Activated CD8-positive, alpha-beta T cell treated with anti-CD3 and anti-CD28 coated beads for 36 hours (primary cell): ENCODE measurements at regions not wholly inside any gene's neighbourhood (a gene's known extent, or its start where the extent isn't known, plus 50 kb on each side); places are given as distances from the start of the nearest gene placed in this dataset.

Experiments
- ATAC-seq: fragments of 200-7000 bp; cut with Tn5 transposase; one replicate; pipeline ENCODE4 v1.10.0; 2021; ENCODE audit warnings: mild to moderate bottlenecking, moderate library complexity
- CTCF ChIA-PET: fragments of 350-600 bp; sonication (Branson Sonifier 250); formaldehyde crosslinking; loops from one replicate; lab custom pipeline; 2021; ENCODE audit warnings: antibody characterized with exemption; lab: Charles Lee
- POLR2A ChIA-PET: fragments of 350-600 bp; sonication (Branson Sonifier 250); formaldehyde crosslinking; loops from one replicate; lab custom pipeline; 2021; ENCODE audit warnings: antibody characterized with exemption; lab: Charles Lee
- DNase-seq: peaks from one replicate; pipeline ENCODE4 v3.0.0-alpha.2; 2020
- H3K27ac Mint-ChIP-seq: one replicate; pipeline ENCODE4 v1.8.0; 2021; ENCODE audit warnings: mild to moderate bottlenecking, mixed read lengths
- H3K27me3 Mint-ChIP-seq: one replicate; pipeline ENCODE4 v1.8.0; 2021; ENCODE audit warnings: mixed read lengths
- H3K36me3 Mint-ChIP-seq: one replicate; pipeline ENCODE4 v1.8.0; 2021; ENCODE audit warnings: low read depth, mixed read lengths
- H3K4me1 Mint-ChIP-seq: one replicate; pipeline ENCODE4 v1.8.0; 2021; ENCODE audit warnings: low read depth, mixed read lengths
- H3K4me3 Mint-ChIP-seq: one replicate; pipeline ENCODE4 v1.8.0; 2021; ENCODE audit warnings: mild to moderate bottlenecking, moderate library complexity, mixed read lengths
- H3K9me3 Mint-ChIP-seq: one replicate; pipeline ENCODE4 v1.8.0; 2021; ENCODE audit warnings: mixed read lengths
- intact Hi-C: fragments of 100-400 bp; cut with micrococcal nuclease; formaldehyde crosslinking; loops from one replicate; pipeline ENCODE4 v1.10.0; 2022
- TF ChIP-seq, protein P1 (sequence below): fragments of 200-600 bp; IDR thresholded peaks from one replicate; pipeline ENCODE4 v1.8.0; 2022; ENCODE audit warnings: antibody characterized with exemption, mild to moderate bottlenecking

DNA sequence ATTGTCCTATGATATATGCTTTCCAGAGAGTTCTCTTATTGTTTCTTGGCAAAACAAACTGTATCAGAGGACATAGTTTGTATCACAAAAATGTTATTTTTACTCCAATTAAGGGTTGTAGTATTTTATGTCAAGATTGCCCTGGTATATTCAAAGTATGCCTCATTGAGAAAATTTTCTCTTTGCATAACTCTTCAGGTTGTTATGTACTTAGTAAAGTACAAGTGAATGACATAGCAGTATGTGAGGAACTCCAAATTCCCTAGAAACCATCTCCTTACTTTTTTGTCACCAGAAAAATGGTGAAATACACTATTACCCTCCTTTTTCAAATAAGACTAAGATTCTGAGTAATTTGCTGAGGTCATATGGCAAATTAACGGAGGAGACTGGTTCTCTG, 355.3 kb downstream of the NFIB start:
- H3K4me3 Mint-ChIP-seq, result no peak overlapping the region
- H3K9me3 Mint-ChIP-seq, result no peaks in the 10 kb centered on the region
- ChIA-PET CTCF (no interaction called here), POLR2A (no interaction called here)
- no peak for ATAC-seq
- H3K4me1 Mint-ChIP-seq, result no peaks in the 10 kb centered on the region
- no peaks in the 10 kb centered on the region for H3K27me3 Mint-ChIP-seq
- TF ChIP-seq, protein P1, sequence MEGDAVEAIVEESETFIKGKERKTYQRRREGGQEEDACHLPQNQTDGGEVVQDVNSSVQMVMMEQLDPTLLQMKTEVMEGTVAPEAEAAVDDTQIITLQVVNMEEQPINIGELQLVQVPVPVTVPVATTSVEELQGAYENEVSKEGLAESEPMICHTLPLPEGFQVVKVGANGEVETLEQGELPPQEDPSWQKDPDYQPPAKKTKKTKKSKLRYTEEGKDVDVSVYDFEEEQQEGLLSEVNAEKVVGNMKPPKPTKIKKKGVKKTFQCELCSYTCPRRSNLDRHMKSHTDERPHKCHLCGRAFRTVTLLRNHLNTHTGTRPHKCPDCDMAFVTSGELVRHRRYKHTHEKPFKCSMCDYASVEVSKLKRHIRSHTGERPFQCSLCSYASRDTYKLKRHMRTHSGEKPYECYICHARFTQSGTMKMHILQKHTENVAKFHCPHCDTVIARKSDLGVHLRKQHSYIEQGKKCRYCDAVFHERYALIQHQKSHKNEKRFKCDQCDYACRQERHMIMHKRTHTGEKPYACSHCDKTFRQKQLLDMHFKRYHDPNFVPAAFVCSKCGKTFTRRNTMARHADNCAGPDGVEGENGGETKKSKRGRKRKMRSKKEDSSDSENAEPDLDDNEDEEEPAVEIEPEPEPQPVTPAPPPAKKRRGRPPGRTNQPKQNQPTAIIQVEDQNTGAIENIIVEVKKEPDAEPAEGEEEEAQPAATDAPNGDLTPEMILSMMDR, result no peak
- no peak overlapping the region for H3K27ac Mint-ChIP-seq
- DNase-seq, result no peak
- H3K36me3 Mint-ChIP-seq, result no peaks in the 10 kb centered on the region
- intact Hi-C loops, result no loop called here

DNA sequence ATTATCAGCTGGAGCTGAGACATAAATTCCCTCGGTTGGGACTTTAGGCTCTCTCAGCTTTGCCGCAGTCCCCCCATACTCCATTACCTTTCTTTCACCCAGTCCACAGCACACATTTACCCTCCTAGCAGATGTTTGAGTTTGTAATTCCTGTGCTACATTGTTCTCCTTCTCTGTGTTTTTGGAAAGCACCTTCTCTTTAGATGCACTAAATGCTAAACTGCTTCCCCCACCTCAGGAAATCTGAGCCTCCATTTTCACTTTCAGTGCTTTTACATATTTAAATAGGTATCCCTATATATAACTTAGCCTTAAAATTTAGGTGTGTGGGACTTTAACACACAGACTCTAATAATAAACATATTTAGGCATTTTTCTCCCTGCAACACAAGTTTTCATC, 356.9 kb downstream of the NFIB start:
- Mint-ChIP-seq H3K27me3 (no peaks in the 10 kb centered on the region), H3K9me3 (no peaks in the 10 kb centered on the region), H3K4me1 (no peaks in the 10 kb centered on the region), H3K4me3 (no peak overlapping the region), H3K27ac (no peak overlapping the region), H3K36me3 (no peaks in the 10 kb centered on the region)
- TF ChIP-seq, protein P1, result no peak
- intact Hi-C loops, result no loop called here
- CTCF ChIA-PET, result no interaction called here
- ATAC-seq (no peak), DNase-seq (no peak)
- POLR2A ChIA-PET, result no interaction called here

DNA sequence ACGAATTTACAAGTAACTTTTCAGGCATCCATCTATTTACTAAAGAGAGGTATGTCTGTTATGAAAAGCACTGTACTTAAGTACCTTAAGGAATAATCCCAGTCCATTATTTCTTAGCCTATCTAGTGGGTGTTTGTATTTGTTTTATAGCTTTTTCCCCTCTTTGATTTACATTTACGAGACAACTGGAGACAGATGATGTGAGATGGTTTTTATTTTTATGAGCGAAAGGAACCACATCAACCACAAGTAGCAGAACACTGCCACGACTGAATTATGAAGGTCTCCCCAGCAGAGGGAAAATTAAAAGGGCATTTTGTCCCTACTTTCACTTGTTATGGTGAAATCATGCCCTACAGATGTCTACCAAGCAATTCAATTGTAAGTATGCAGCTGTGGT, 357.8 kb downstream of the NFIB start:
- DNase-seq, result no peak
- ATAC-seq, result no peak
- Mint-ChIP-seq H3K4me3 (no peak overlapping the region), H3K9me3 (no peaks in the 10 kb centered on the region), H3K36me3 (no peaks in the 10 kb centered on the region), H3K27ac (no peak overlapping the region), H3K27me3 (no peaks in the 10 kb centered on the region), H3K4me1 (no peaks in the 10 kb centered on the region)
- intact Hi-C loops, result no loop called here
- POLR2A ChIA-PET, result no interaction called here
- CTCF ChIA-PET, result no interaction called here
- TF ChIP-seq, protein P1, result no peak

DNA sequence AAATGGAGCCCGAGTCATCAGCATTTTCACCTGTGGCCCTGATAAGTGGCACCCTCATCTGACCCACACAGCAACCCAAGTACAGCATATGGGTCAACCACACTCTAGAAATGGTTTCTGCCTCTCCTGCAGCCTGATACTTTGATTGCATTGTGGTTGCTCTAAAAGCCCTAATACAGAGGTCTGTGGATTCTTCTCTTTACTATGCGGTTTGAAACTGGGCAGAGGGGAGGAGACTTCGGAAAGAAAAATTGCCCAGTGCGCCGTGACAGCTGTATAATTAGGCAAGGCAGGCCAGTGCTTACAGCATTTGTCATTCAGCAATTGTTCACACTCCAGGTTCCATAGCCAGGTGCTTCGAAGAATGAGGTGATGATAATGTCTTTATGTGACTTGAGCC, 361.0 kb downstream of the NFIB start:
- H3K9me3 Mint-ChIP-seq, result no peaks in the 10 kb centered on the region
- intact Hi-C loops, result no loop called here
- H3K27ac Mint-ChIP-seq, result no peak overlapping the region
- H3K36me3 Mint-ChIP-seq, result no peaks in the 10 kb centered on the region
- no peaks in the 10 kb centered on the region for H3K27me3 Mint-ChIP-seq
- TF ChIP-seq, protein P1, result no peak
- no peak for ATAC-seq
- no peak overlapping the region for H3K4me3 Mint-ChIP-seq
- ChIA-PET CTCF (no interaction called here), POLR2A (no interaction called here)
- no peaks in the 10 kb centered on the region for H3K4me1 Mint-ChIP-seq
- no peak for DNase-seq

DNA sequence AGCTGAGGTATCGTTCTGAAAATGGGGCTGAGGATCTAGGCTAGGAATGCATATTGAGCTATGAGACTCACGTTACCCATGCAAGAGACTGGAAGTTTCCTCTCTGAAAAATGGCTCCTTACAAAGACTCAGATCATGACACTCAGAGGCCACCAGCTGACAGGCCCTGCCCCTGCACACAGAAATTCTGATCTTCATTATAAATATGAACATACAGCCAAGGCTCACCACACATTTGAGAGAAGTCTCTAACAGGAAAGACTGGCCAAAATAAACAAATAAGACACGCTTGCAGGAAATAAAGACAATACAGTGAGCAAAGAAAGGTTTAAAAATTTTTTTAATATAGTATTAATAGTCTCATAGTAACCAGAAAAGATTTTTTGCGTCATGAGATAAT, 365.9 kb downstream of the NFIB start:
- Mint-ChIP-seq H3K4me3 (no peak overlapping the region), H3K36me3 (no peaks in the 10 kb centered on the region), H3K27me3 (no peaks in the 10 kb centered on the region), H3K9me3 (no peaks in the 10 kb centered on the region), H3K27ac (no peak overlapping the region), H3K4me1 (no peaks in the 10 kb centered on the region)
- intact Hi-C loops, result no loop called here
- DNase-seq (no peak), ATAC-seq (no peak)
- ChIA-PET POLR2A (no interaction called here), CTCF (no interaction called here)
- TF ChIP-seq, protein P1, result no peak
